ENCODE measurements at regions not wholly inside any gene's neighbourhood (a gene's known extent, or its start where the extent isn't known, plus 50 kb on each side); places are given as distances from the start of the nearest gene placed in this dataset.

- TF ChIP-seq FOXP2 (optimal IDR thresholded peaks at IDR 0.05; ENCODE audit: borderline replicate concordance, extremely low read depth, extremely low read length, insufficient read depth), result no peak
- TF ChIP-seq TAF1 (IDR thresholded peaks at IDR 0.05; ENCODE audit: borderline replicate concordance, insufficient read depth, low read length), result no peak
- no peak for TF ChIP-seq POLR2AphosphoS5 (IDR thresholded peaks at IDR 0.05; ENCODE audit: low read depth, low read length)
- no peak for TF ChIP-seq SIN3A (IDR thresholded peaks at IDR 0.05; ENCODE audit: borderline replicate concordance, insufficient read depth, low read length)
- no peak for TF ChIP-seq REST (IDR thresholded peaks at IDR 0.05; ENCODE audit: insufficient read depth in 1 of 2, low read depth in 2 of 2, low read length in 2 of 2)
Measured at GRCh38 chr3:82495655-82496054, 734.2 kb upstream of the GBE1 start.

- TF ChIP-seq POLR2AphosphoS5 (IDR thresholded peaks at IDR 0.05; ENCODE audit: low read depth, low read length), result no peak
- TF ChIP-seq SIN3A (IDR thresholded peaks at IDR 0.05; ENCODE audit: borderline replicate concordance, insufficient read depth, low read length), result no peak
- no peak for TF ChIP-seq REST (IDR thresholded peaks at IDR 0.05; ENCODE audit: insufficient read depth in 1 of 2, low read depth in 2 of 2, low read length in 2 of 2)
- TF ChIP-seq TAF1 (IDR thresholded peaks at IDR 0.05; ENCODE audit: borderline replicate concordance, insufficient read depth, low read length), result no peak
- TF ChIP-seq FOXP2 (optimal IDR thresholded peaks at IDR 0.05; ENCODE audit: borderline replicate concordance, extremely low read depth, extremely low read length, insufficient read depth), result no peak
Measured at GRCh38 chr3:82494977-82495489, 733.6 kb upstream of the GBE1 start.

- no peak for TF ChIP-seq FOXP2 (optimal IDR thresholded peaks at IDR 0.05; ENCODE audit: borderline replicate concordance, extremely low read depth, extremely low read length, insufficient read depth)
- no peak for TF ChIP-seq POLR2AphosphoS5 (IDR thresholded peaks at IDR 0.05; ENCODE audit: low read depth, low read length)
- no peak for TF ChIP-seq TAF1 (IDR thresholded peaks at IDR 0.05; ENCODE audit: borderline replicate concordance, insufficient read depth, low read length)
- TF ChIP-seq REST (IDR thresholded peaks at IDR 0.05; ENCODE audit: insufficient read depth in 1 of 2, low read depth in 2 of 2, low read length in 2 of 2), result no peak
- TF ChIP-seq SIN3A (IDR thresholded peaks at IDR 0.05; ENCODE audit: borderline replicate concordance, insufficient read depth, low read length), result no peak
Measured at GRCh38 chr3:82493858-82494257, 732.4 kb upstream of the GBE1 start.

GRCh38 chr3:82475306-82475705 is 713.9 kb upstream of the GBE1 start:
- TF ChIP-seq FOXP2 (optimal IDR thresholded peaks at IDR 0.05; ENCODE audit: borderline replicate concordance, extremely low read depth, extremely low read length, insufficient read depth), result no peak
- no peak for TF ChIP-seq REST (IDR thresholded peaks at IDR 0.05; ENCODE audit: insufficient read depth in 1 of 2, low read depth in 2 of 2, low read length in 2 of 2)
- TF ChIP-seq SIN3A (IDR thresholded peaks at IDR 0.05; ENCODE audit: borderline replicate concordance, insufficient read depth, low read length), result no peak
- no peak for TF ChIP-seq TAF1 (IDR thresholded peaks at IDR 0.05; ENCODE audit: borderline replicate concordance, insufficient read depth, low read length)
- TF ChIP-seq POLR2AphosphoS5 (IDR thresholded peaks at IDR 0.05; ENCODE audit: low read depth, low read length), result no peak

- TF ChIP-seq FOXP2 (optimal IDR thresholded peaks at IDR 0.05; ENCODE audit: borderline replicate concordance, extremely low read depth, extremely low read length, insufficient read depth) (no peak), REST (IDR thresholded peaks at IDR 0.05; ENCODE audit: insufficient read depth in 1 of 2, low read depth in 2 of 2, low read length in 2 of 2) (no peak)
Measured at GRCh38 chr3:82474711-82475110, 713.3 kb upstream of the GBE1 start.
